HG02870 (cell line): ENCODE measurements at regions not wholly inside any gene's neighbourhood (a gene's known extent, or its start where the extent isn't known, plus 50 kb on each side); places are given as distances from the start of the nearest gene placed in this dataset.
"Not testable (repeated sequence)": the region's sequence is repeated elsewhere in the genome, so short reads cannot be mapped to it uniquely, and the experiment has no call there.

Experiments used
- ATAC-seq: cut with Tn5 transposase; IDR thresholded peaks from one replicate; pipeline ENCODE4 v1.9.1; 2021; ENCODE audit warnings: mild to moderate bottlenecking, moderate library complexity; ENCODE audit not compliant: unreplicated experiment

- no peak for ATAC-seq
Observed at GRCh38 chr1:233473549-233474204, 140.2 kb upstream of the KCNK1 start.

DNA sequence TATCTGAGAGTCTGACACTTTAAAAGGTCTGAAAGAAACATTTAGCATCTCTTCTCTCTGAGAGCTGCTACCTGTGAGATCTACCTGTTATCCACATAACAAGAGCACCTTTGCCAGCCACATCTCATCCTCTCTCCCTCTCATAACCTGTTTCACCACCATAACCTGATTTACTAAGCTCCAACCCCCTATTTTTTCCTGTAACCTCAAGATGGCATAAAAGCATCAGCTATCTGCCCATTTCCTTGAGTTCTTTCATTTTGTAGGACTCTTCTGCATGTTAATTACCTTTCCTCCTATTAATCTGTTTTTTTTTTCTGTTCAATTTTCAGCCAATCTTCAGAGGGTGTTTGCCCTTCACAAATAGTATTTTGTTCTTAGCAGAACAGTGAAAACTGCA, 136.5 kb upstream of the KCNK1 start:
- ATAC-seq: no peak

GRCh38 chr1:233478611-233479010, 135.3 kb upstream of the KCNK1 start:
- no peak for ATAC-seq

DNA sequence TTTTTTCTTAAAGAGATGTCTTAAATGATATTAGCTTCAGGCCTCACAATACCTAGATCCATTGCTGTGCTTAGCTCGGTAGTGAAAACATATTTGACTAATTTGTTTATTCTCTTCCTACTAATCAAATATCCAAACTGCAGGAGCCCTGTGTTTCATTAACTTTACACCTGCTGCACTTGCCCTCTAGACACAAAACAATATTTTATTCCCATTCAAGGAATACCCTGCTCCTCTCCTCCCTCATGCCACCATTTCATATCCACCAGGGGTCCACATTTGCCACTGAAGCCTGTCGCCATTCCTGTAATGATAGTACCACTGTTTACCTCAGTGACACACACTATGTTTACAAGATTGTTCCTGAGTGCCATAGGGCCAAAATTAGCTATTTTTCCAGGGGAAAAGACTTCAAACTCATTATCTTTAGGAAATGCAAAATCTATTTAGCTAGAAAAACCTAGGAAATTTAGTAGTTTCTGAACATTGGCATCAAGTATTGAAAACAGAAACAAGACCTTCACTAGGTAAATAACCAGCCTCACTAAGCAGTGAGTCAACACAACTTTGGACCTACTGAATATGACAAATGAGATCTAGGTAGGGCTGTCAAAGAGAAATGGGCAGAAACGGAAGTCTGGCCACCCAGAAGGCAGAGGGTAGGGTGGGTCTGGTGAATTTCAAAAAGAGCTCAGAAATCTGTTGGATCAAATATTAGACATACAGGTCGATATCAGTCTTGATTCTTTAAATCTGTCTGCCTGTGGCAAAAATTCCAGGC, 134.6 kb upstream of the KCNK1 start:
- ATAC-seq: no peak

DNA sequence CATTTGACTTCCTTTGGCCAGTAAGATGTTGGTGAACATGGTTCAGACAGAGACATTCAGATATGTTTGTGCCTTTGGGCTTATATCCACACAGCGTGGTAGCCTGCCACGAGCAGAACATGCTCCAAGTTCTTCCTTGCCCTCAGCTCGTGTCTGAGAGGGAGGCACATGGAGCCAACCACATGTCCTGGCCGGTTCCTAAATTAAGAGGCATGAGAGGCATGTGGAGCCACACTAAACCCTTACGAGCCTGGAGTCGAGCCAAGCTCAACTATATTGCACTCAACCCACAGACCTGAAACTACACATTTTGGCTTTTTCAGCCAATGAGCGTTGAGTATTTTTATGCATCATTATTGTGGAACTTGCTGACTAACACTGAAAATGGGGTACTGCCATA, 133.7 kb upstream of the KCNK1 start:
- ATAC-seq: no peak

- ATAC-seq: no peak
Observed at GRCh38 chr1:233482388-233482787, 131.5 kb upstream of the KCNK1 start.

- no peak for ATAC-seq
Observed at GRCh38 chr1:233485385-233485784, 128.5 kb upstream of the KCNK1 start.

- ATAC-seq: no peak
Observed at GRCh38 chr1:233485809-233486398, 128.0 kb upstream of the KCNK1 start.

GRCh38 chr1:233487408-233487807, 126.5 kb upstream of the KCNK1 start:
- ATAC-seq: no peak

- no peak for ATAC-seq
Observed at GRCh38 chr1:233489411-233489810, 124.5 kb upstream of the KCNK1 start.

GRCh38 chr1:233490488-233490887, 123.4 kb upstream of the KCNK1 start:
- no peak for ATAC-seq

- ATAC-seq: no peak
Observed at GRCh38 chr1:233491953-233492620, 121.8 kb upstream of the KCNK1 start.

DNA sequence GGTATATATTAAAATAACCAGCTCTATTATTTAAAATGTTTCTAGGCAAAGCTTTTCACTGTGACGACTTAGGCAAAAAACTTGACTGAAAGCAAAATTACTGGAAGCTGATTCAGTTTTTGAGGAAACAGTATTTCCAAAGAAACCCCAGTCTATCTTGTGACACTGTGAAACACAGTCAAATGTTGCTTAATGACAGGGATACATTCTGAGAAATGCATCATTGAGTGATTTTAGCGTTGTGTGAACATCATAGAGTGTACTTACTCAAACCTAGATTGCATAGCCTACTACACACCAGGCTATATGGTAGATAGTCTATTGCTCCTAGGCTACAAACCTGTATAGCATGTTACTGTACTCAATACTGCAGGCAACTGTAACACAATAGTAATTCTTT, 116.9 kb upstream of the KCNK1 start:
- ATAC-seq: no peak

DNA sequence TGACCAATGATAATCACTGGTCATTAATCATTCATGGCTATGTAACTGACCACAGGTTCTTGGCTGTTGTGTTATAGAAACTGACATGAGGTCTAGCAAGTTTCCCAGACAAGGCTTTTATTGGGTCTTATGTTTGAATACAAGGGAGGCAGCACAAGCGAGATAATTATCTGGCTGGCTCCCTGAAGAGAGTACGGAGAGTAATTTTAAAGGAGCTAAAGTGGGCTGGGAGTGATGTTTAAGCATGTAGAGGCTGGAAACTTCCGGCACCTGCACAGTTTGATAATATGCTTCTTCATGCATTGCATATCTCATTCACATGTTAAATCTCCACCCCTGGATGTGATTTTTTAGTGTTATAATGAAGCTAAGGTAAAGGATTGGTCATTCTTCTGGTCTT, 116.2 kb upstream of the KCNK1 start:
- no peak for ATAC-seq

DNA sequence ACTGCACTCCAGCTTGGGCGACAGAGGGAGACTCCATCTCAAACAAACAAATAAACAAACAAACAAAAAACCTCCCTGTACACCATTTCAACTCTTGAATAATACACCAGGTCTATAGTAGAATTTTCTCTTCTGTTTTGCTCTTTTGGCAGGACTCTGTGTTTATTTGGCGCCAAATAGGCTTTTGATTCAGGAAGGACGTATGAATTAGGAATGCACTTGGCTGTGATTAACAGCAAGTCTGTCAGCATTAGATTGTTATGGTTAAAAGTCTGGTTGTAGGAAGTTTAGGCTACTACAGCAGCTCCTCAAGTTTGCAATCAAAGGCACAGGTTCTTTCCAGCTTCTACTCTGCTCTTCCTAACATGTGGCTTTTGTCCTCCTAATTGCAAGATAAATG, 113.8 kb upstream of the KCNK1 start:
- ATAC-seq: no peak

DNA sequence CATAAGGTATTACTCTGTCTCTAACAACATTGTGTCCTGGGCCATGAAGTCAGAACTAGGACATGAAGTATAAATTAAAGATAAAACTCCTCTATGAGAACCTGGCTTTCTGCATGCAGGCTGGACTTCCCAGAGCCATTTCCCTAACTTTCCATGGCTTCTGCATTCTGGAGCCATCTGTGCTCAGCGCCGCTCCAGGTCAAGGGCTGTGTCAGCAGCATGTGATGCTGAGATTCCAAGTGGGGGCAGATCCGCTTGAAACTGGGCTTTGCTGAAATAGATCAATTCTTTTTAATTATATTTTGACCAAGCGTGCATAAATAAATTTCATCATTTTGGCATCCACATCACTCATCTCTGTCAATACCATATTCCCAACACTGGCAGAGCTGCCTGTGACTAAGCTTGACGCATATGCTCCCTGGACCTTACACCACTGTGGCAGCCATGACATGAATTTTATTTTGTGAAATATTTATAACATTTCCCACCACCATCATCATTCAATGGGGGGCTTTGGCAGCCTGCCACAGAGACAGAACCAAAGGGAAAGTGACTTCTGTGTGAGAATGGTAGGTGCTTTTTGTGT, 110.4 kb upstream of the KCNK1 start:
- no peak for ATAC-seq

- ATAC-seq: no peak
Observed at GRCh38 chr1:233505130-233505529, 108.8 kb upstream of the KCNK1 start.

DNA sequence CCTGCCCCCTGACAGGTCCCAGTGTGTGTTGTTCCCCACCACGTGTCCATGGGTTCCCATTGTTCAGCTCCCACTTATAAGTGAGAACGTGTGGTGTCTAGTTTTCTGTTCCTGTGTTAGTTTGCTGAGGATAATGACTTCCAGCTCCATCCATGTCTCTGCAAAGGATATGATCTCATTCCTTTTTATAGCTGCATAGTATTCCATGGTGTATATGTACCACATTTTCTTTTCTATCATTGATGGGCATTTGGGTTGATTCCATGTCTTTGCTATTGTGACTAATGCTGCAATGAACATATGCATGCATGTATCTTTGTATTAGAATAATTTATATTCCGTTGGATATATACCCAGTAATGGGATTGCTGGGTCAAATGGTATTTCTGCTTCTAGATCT, 108.0 kb upstream of the KCNK1 start:
- not testable (repeated sequence) for ATAC-seq

GRCh38 chr1:233509526-233509925, 104.4 kb upstream of the KCNK1 start:
- ATAC-seq: no peak

DNA sequence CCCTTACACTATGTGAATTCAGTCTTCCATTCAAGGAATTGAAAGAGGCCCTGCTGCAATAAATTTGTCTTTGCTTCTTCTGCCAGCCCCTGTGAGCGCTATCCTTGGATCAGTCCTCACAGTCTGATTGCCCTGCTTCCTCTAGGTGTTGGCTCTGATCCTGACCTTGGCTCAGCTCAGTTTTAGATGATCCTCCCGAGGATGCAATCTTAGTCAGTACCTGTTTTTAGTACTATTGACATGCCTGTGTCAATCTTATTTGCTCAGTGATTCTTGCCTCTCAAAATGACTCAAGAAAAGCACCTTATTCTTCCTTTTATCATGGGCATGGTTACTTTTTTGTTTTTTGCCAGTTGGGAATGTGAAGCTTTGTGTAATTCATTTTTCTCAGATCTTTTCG, 101.4 kb upstream of the KCNK1 start:
- no peak for ATAC-seq

- ATAC-seq: no peak
Observed at GRCh38 chr1:233513431-233513830, 100.5 kb upstream of the KCNK1 start.
